K562 (cell line): ENCODE measurements at regions not wholly inside any gene's neighbourhood (a gene's known extent, or its start where the extent isn't known, plus 50 kb on each side); places are given as distances from the start of the nearest gene placed in this dataset.

ENCODE experiments used
- GTF2A2 ChIP-seq: IDR thresholded peaks from 2 replicates; pipeline ENCODE4 v1.6.1; 2016; ENCODE audit warnings: mild to moderate bottlenecking, missing genetic modification characterization, missing compliant biosample characterization
- KLF1 ChIP-seq: fragments of 450-650 bp; IDR thresholded peaks from 2 replicates; pipeline ENCODE4 v1.6.1; 2016; ENCODE audit warnings: missing genetic modification characterization, missing compliant biosample characterization
- SETDB1 ChIP-seq: IDR thresholded peaks from one replicate; pipeline ENCODE4 v1.6.1; 2012; ENCODE audit warnings: low read length, control low read depth, inconsistent platforms
- SUPT5H ChIP-seq: fragments of 450-650 bp; IDR thresholded peaks from 2 replicates; pipeline ENCODE4 v1.6.1; 2016
- ZNF324 ChIP-seq: fragments of 250-450 bp; sonication (Bioruptor Pico); IDR thresholded peaks from 2 replicates; pipeline ENCODE4 v1.4.0; 2020; ENCODE audit warnings: mild to moderate bottlenecking
- TF ChIP-seq, protein P1 (sequence below): conservative IDR thresholded peaks from 2 replicates; pipeline ENCODE4 v1.6.1; 2011; ENCODE audit warnings: low read depth, mild to moderate bottlenecking, low read length; ENCODE audit not compliant: control insufficient read depth
- TF ChIP-seq, protein P2 (sequence below), 3 experiments: IDR thresholded peaks in 2 of 3; conservative IDR thresholded peaks in 1 of 3; 2 replicates each; pipeline ENCODE4 v1.5.1; 2011 to 2012; ENCODE audit warnings: low read length in 3 of 3, mild to moderate bottlenecking in 3 of 3, control low read depth in 2 of 3, improper control_type of control experiment in 1 of 3, inconsistent platforms in 1 of 3, low read depth in 1 of 3, mixed read lengths in 1 of 3, moderate library complexity in 1 of 3; ENCODE audit not compliant: insufficient read depth in 2 of 3

- TF ChIP-seq, protein P1, sequence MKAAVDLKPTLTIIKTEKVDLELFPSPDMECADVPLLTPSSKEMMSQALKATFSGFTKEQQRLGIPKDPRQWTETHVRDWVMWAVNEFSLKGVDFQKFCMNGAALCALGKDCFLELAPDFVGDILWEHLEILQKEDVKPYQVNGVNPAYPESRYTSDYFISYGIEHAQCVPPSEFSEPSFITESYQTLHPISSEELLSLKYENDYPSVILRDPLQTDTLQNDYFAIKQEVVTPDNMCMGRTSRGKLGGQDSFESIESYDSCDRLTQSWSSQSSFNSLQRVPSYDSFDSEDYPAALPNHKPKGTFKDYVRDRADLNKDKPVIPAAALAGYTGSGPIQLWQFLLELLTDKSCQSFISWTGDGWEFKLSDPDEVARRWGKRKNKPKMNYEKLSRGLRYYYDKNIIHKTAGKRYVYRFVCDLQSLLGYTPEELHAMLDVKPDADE: no peak
- TF ChIP-seq GTF2A2: no peak
- no peak for TF ChIP-seq SUPT5H
- TF ChIP-seq KLF1 (tag): no peak
- TF ChIP-seq, protein P2, sequence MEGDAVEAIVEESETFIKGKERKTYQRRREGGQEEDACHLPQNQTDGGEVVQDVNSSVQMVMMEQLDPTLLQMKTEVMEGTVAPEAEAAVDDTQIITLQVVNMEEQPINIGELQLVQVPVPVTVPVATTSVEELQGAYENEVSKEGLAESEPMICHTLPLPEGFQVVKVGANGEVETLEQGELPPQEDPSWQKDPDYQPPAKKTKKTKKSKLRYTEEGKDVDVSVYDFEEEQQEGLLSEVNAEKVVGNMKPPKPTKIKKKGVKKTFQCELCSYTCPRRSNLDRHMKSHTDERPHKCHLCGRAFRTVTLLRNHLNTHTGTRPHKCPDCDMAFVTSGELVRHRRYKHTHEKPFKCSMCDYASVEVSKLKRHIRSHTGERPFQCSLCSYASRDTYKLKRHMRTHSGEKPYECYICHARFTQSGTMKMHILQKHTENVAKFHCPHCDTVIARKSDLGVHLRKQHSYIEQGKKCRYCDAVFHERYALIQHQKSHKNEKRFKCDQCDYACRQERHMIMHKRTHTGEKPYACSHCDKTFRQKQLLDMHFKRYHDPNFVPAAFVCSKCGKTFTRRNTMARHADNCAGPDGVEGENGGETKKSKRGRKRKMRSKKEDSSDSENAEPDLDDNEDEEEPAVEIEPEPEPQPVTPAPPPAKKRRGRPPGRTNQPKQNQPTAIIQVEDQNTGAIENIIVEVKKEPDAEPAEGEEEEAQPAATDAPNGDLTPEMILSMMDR (IDR thresholded peaks at IDR 0.05 in 2 of 3, conservative IDR thresholded peaks at IDR 0.05 in 1 of 3; ENCODE audit: insufficient read depth in 2 of 3, low read depth in 1 of 3, low read length in 3 of 3): no peak
- TF ChIP-seq SETDB1: no peak
- TF ChIP-seq ZNF324 (CRISPR knock-in tag): no peak
Observed at GRCh38 chr20:6492271-6493055, 275.0 kb upstream of the BMP2 start.
